GM23248 (cell line): ENCODE measurements at regions not wholly inside any gene's neighbourhood (a gene's known extent, or its start where the extent isn't known, plus 50 kb on each side); places are given as distances from the start of the nearest gene placed in this dataset.

Source experiments
- DNase-seq: peaks from one replicate; pipeline ENCODE4 v3.0.0-alpha.2; 2015
- H2AFZ ChIP-seq: fragments of 200-600 bp; sonication (generic); 2 replicates; pipeline ENCODE4 v1.6.1; 2016; ENCODE audit warnings: antibody characterized with exemption
- H3F3A ChIP-seq: fragments of 200-600 bp; sonication (generic); 2 replicates; pipeline ENCODE4 v1.6.1; 2016; ENCODE audit warnings: mild to moderate bottlenecking, antibody characterized with exemption, mixed run types; ENCODE audit not compliant: insufficient read depth
- H3K27ac ChIP-seq: fragments of 200-600 bp; sonication (generic); 2 replicates; pipeline ENCODE4 v1.5.1; 2016; ENCODE audit warnings: mild to moderate bottlenecking
- H3K27me3 ChIP-seq: fragments of 200-600 bp; sonication (generic); replicated peaks from 2 replicates; pipeline ENCODE4 v1.6.1; 2016; ENCODE audit warnings: mild to moderate bottlenecking; ENCODE audit not compliant: insufficient read depth
- H3K36me3 ChIP-seq: fragments of 200-600 bp; sonication (generic); 2 replicates; pipeline ENCODE4 v1.6.1; 2016; ENCODE audit warnings: low read depth, mild to moderate bottlenecking
- H3K4me1 ChIP-seq: fragments of 200-600 bp; sonication (generic); 2 replicates; pipeline ENCODE4 v1.6.1; 2016; ENCODE audit warnings: mild to moderate bottlenecking; ENCODE audit not compliant: insufficient read depth
- H3K4me2 ChIP-seq: fragments of 200-600 bp; sonication (generic); one replicate; pipeline ENCODE4 v1.6.1; 2016; ENCODE audit warnings: mild to moderate bottlenecking; ENCODE audit not compliant: unreplicated experiment
- H3K4me3 ChIP-seq: fragments of 200-600 bp; sonication (generic); 2 replicates; pipeline ENCODE4 v1.5.1; 2016; ENCODE audit warnings: mild to moderate bottlenecking
- H3K79me2 ChIP-seq: fragments of 200-600 bp; sonication (generic); 2 replicates; pipeline ENCODE4 v1.6.1; 2016; ENCODE audit warnings: mild to moderate bottlenecking; ENCODE audit not compliant: insufficient read depth
- H3K9ac ChIP-seq: fragments of 200-600 bp; sonication (generic); 2 replicates; pipeline ENCODE4 v1.6.1; 2016; ENCODE audit warnings: mild to moderate bottlenecking
- H3K9me2 ChIP-seq: fragments of 200-600 bp; sonication (generic); 2 replicates; pipeline ENCODE4 v1.6.1; 2016; ENCODE audit warnings: mixed run types, mild to moderate bottlenecking, moderate library complexity; ENCODE audit not compliant: insufficient read depth
- H3K9me3 ChIP-seq: fragments of 200-600 bp; sonication (generic); one replicate; pipeline ENCODE4 v1.6.1; 2017; ENCODE audit warnings: low read depth
- H4K20me1 ChIP-seq: fragments of 200-600 bp; sonication (generic); 2 replicates; pipeline ENCODE4 v1.6.0; 2016; ENCODE audit not compliant: insufficient read depth
- EZH2 ChIP-seq: fragments of 200-600 bp; sonication (generic); IDR thresholded peaks from 2 replicates; pipeline ENCODE4 v1.6.1; 2018; ENCODE audit warnings: antibody characterized with exemption, mild to moderate bottlenecking; ENCODE audit not compliant: insufficient read depth, poor library complexity, severe bottlenecking
- EZH2phosphoT487 ChIP-seq: fragments of 200-600 bp; sonication (generic); IDR thresholded peaks from 2 replicates; pipeline ENCODE4 v1.6.1; 2018; ENCODE audit warnings: antibody characterized with exemption, moderate library complexity, mild to moderate bottlenecking, low read depth; ENCODE audit not compliant: insufficient read depth
- WGBS, 2 experiments: methylation state at CpG; one replicate each; pipeline ENCODE4 v1.1.6; 2015 to 2017; ENCODE audit warnings: low lambda C conversion rate in 2 of 2, low coverage in 1 of 2; ENCODE audit errors: missing lambda C conversion rate in 2 of 2; 5-methylcytosine and 5-hydroxymethylcytosine counted together
- in situ Hi-C: fragments of 300-500 bp; cut with MboI; formaldehyde crosslinking; loops from 2 replicates; pipeline ENCODE4 v1.15.0; 2020

- Histone ChIP-seq H4K20me1 (no peaks in the 10 kb centered on the region), H3K79me2 (no peaks in the 10 kb centered on the region), H3K27me3 (peaks cover 7% of the 10 kb centered on the region), H3K36me3 (no peaks in the 10 kb centered on the region), H3K4me1 (no peaks in the 10 kb centered on the region), H3K4me2 (no peak overlapping the region), H2AFZ (no peak overlapping the region), H3K4me3 (no peak overlapping the region), H3K9ac (no peak overlapping the region), H3K9me2 (no peaks in the 10 kb centered on the region), H3K9me3 (no peaks in the 10 kb centered on the region), H3K27ac (no peak overlapping the region), H3F3A (no peaks in the 10 kb centered on the region)
- 23 to 26% methylated on average over 2 of the region's 2 CpGs for WGBS, 2 experiments
- in situ Hi-C loops: no loop called here
- no peak for DNase-seq
- TF ChIP-seq EZH2phosphoT487 (no peak), EZH2 (no peak)
Measured at GRCh38 chr1:38277646-38278045, 231.1 kb upstream of the POU3F1 start.

GRCh38 chr1:38275960-38276359 lies 229.4 kb upstream of the POU3F1 start:
- no peak for TF ChIP-seq EZH2
- no peak for TF ChIP-seq EZH2phosphoT487
- Histone ChIP-seq H3K4me1 (no peaks in the 10 kb centered on the region), H3K4me3 (no peak overlapping the region), H3K4me2 (no peak overlapping the region), H3F3A (no peaks in the 10 kb centered on the region), H3K79me2 (no peaks in the 10 kb centered on the region), H3K9me3 (no peaks in the 10 kb centered on the region), H2AFZ (no peak overlapping the region), H3K36me3 (no peaks in the 10 kb centered on the region), H3K27me3 (peaks cover 9% of the 10 kb centered on the region), H3K9ac (no peak overlapping the region), H4K20me1 (no peaks in the 10 kb centered on the region), H3K9me2 (no peaks in the 10 kb centered on the region), H3K27ac (no peak overlapping the region)
- in situ Hi-C loops: no loop called here
- 30 to 40% methylated on average over 3 of the region's 3 CpGs for WGBS, 2 experiments
- DNase-seq: no peak

GRCh38 chr1:38274974-38275373 lies 228.4 kb upstream of the POU3F1 start:
- Histone ChIP-seq H2AFZ (no peak overlapping the region), H3K79me2 (no peaks in the 10 kb centered on the region), H3K4me2 (no peak overlapping the region), H3K27ac (no peak overlapping the region), H3K9ac (no peak overlapping the region), H4K20me1 (no peaks in the 10 kb centered on the region), H3K9me3 (no peaks in the 10 kb centered on the region), H3K27me3 (peaks cover 11% of the 10 kb centered on the region), H3K9me2 (no peaks in the 10 kb centered on the region), H3F3A (no peaks in the 10 kb centered on the region), H3K36me3 (no peaks in the 10 kb centered on the region), H3K4me3 (no peak overlapping the region), H3K4me1 (no peaks in the 10 kb centered on the region)
- TF ChIP-seq EZH2: no peak
- no peak for TF ChIP-seq EZH2phosphoT487
- in situ Hi-C loops: no loop called here
- 9 to 11% methylated on average over 4 of the region's 4 CpGs for WGBS, 2 experiments
- DNase-seq: no peak

- no peaks in the 10 kb centered on the region for H3K36me3 ChIP-seq
- TF ChIP-seq EZH2 (no peak), EZH2phosphoT487 (no peak)
- in situ Hi-C loops: no loop called here
- DNase-seq: no peak
- no peaks in the 10 kb centered on the region for H3K79me2 ChIP-seq
- peaks cover 14% of the 10 kb centered on the region for H3K27me3 ChIP-seq
- H3K27ac ChIP-seq: no peak overlapping the region
- no peak overlapping the region for H3K4me3 ChIP-seq
- no peaks in the 10 kb centered on the region for H3F3A ChIP-seq
- H3K4me2 ChIP-seq: no peak overlapping the region
- no peaks in the 10 kb centered on the region for H3K9me3 ChIP-seq
- no peaks in the 10 kb centered on the region for H4K20me1 ChIP-seq
- H2AFZ ChIP-seq: no peak overlapping the region
- 8 to 13% methylated on average over 9 of the region's 9 CpGs for WGBS, 2 experiments
- no peak overlapping the region for H3K9ac ChIP-seq
- H3K4me1 ChIP-seq: no peaks in the 10 kb centered on the region
- H3K9me2 ChIP-seq: no peaks in the 10 kb centered on the region
Measured at GRCh38 chr1:38273196-38273804, 226.7 kb upstream of the POU3F1 start.

GRCh38 chr1:38272515-38272914 lies 225.9 kb upstream of the POU3F1 start:
- TF ChIP-seq EZH2 (no peak), EZH2phosphoT487 (no peak)
- Histone ChIP-seq H3K27ac (no peak overlapping the region), H3K4me1 (no peaks in the 10 kb centered on the region), H3F3A (no peaks in the 10 kb centered on the region), H3K4me3 (no peak overlapping the region), H3K9ac (no peak overlapping the region), H3K27me3 (peaks cover 14% of the 10 kb centered on the region), H4K20me1 (no peaks in the 10 kb centered on the region), H2AFZ (no peak overlapping the region), H3K9me2 (no peaks in the 10 kb centered on the region), H3K4me2 (no peak overlapping the region), H3K9me3 (no peaks in the 10 kb centered on the region), H3K36me3 (no peaks in the 10 kb centered on the region), H3K79me2 (no peaks in the 10 kb centered on the region)
- WGBS, 2 experiments: 17 to 19% methylated on average over 3 of the region's 3 CpGs
- no peak for DNase-seq
- in situ Hi-C loops: no loop called here
